A549 (cell line): ENCODE measurements at regions not wholly inside any gene's neighbourhood (a gene's known extent, or its start where the extent isn't known, plus 50 kb on each side); places are given as distances from the start of the nearest gene placed in this dataset.

Experiments
- CEBPB ChIP-seq, 2 experiments: fragments of >200 bp in 1 of 2; sonication (Bioruptor Twin) in 1 of 2; formaldehyde crosslinking in 1 of 2; IDR thresholded peaks; 2 replicates each; pipeline ENCODE4 v1.6.1; 2012 to 2016
- EP300 ChIP-seq, 2 experiments: fragments of >200 bp; sonication (Bioruptor Twin); formaldehyde crosslinking; IDR thresholded peaks; 2 replicates in 1 of 2; 3 replicates in 1 of 2; pipeline ENCODE4 v1.6.1; 2016 to 2017
- ESRRA ChIP-seq: fragments of 150-350 bp; IDR thresholded peaks from 2 replicates; pipeline ENCODE4 v1.6.1; 2014; ENCODE audit warnings: mild to moderate bottlenecking, low read length, borderline replicate concordance
- FOSL2 ChIP-seq, 2 experiments: fragments of 450-650 bp in 1 of 2; fragments of >200 bp in 1 of 2; sonication (Bioruptor Twin) in 1 of 2; formaldehyde crosslinking; IDR thresholded peaks; 2 replicates each; pipeline versions ENCODE4 v1.5.0 to v1.6.1; 2016 to 2020; ENCODE audit warnings: mild to moderate bottlenecking in 1 of 2, moderate library complexity in 1 of 2
- JUN ChIP-seq, 2 experiments: fragments of >200 bp; sonication (Bioruptor Twin); formaldehyde crosslinking; IDR thresholded peaks; 2 replicates in 1 of 2; 3 replicates in 1 of 2; pipeline ENCODE4 v1.6.1; 2016 to 2017
- MAZ ChIP-seq: fragments of 150-350 bp; IDR thresholded peaks from 2 replicates; pipeline ENCODE4 v1.6.1; 2014; ENCODE audit warnings: antibody characterized with exemption, low read depth, low read length, borderline replicate concordance
- MYC ChIP-seq: IDR thresholded peaks from 2 replicates; pipeline ENCODE4 v1.6.1; 2012; ENCODE audit warnings: mild to moderate bottlenecking, inconsistent platforms, low read length, improper control_type of control experiment, borderline replicate concordance
- NFE2L2 ChIP-seq: fragments of 150-350 bp; conservative IDR thresholded peaks from 2 replicates; pipeline ENCODE4 v1.6.1; 2014; ENCODE audit warnings: low read length
- POLR2A ChIP-seq: IDR thresholded peaks from 2 replicates; pipeline ENCODE4 v1.6.1; 2012; ENCODE audit warnings: mild to moderate bottlenecking, low read length
- SMC3 ChIP-seq: fragments of >200 bp; sonication (Bioruptor Twin); formaldehyde crosslinking; IDR thresholded peaks from 3 replicates; pipeline ENCODE4 v1.6.1; 2018; ENCODE audit warnings: inconsistent platforms
- TP53 ChIP-seq: fragments of 250-450 bp; sonication (Bioruptor Pico); IDR thresholded peaks from 2 replicates; pipeline ENCODE4 v1.5.0; 2021; ENCODE audit warnings: mild to moderate bottlenecking, moderate library complexity
- TF ChIP-seq, protein P1 (sequence below): fragments of 150-350 bp; IDR thresholded peaks from 2 replicates; pipeline ENCODE4 v1.6.1; 2014; ENCODE audit warnings: low read depth, mild to moderate bottlenecking, low read length
- TF ChIP-seq, protein P2 (sequence below): fragments of >200 bp; sonication (Bioruptor Twin); formaldehyde crosslinking; IDR thresholded peaks from 3 replicates; pipeline ENCODE4 v1.5.1; 2016
- TF ChIP-seq, protein P3 (sequence below): fragments of 200-600 bp; sonication (generic); IDR thresholded peaks from 2 replicates; pipeline ENCODE4 v1.6.1; 2016; ENCODE audit warnings: antibody characterized with exemption, mild to moderate bottlenecking, moderate library complexity

DNA sequence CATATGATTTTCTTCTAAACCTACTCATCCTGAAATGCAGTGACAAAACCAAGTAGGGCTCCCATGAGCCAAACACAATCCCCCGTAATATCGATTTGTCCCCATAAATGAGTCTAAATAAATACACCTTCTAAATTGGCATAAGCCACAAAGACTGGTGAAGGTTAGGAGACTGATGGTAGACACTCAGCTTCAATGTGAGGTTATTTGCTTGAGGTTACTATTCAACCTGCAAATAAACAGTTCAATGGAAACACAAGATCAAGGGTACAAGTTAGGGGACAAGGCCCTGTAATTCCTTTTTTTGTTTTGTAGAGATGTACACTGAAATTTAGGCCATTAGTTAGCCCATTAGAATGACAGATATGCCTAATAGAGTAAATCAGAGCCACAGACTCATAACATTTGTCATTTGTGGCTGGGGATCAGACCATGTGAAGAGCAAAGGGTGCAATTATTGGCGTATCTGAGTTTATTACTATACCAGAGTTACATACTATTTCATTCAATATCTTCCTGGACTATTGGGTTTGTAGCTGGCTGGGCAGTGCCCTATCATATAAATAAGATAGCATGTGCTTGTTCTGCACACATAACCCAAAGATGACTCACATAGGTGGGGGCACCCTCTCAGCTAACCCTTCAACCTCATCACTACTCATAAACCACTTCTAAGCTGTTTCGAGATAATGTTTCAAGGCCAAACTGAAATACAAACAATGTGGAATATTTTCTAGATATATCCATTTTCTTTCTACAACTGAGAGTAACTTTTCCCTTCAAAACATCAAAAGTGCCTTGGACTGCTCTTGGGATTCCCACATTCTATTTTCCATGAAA, 695.3 kb downstream of the KCNA4 start:
- TF ChIP-seq, protein P1, sequence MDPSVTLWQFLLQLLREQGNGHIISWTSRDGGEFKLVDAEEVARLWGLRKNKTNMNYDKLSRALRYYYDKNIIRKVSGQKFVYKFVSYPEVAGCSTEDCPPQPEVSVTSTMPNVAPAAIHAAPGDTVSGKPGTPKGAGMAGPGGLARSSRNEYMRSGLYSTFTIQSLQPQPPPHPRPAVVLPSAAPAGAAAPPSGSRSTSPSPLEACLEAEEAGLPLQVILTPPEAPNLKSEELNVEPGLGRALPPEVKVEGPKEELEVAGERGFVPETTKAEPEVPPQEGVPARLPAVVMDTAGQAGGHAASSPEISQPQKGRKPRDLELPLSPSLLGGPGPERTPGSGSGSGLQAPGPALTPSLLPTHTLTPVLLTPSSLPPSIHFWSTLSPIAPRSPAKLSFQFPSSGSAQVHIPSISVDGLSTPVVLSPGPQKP: no peak
- TF ChIP-seq, protein P2, sequence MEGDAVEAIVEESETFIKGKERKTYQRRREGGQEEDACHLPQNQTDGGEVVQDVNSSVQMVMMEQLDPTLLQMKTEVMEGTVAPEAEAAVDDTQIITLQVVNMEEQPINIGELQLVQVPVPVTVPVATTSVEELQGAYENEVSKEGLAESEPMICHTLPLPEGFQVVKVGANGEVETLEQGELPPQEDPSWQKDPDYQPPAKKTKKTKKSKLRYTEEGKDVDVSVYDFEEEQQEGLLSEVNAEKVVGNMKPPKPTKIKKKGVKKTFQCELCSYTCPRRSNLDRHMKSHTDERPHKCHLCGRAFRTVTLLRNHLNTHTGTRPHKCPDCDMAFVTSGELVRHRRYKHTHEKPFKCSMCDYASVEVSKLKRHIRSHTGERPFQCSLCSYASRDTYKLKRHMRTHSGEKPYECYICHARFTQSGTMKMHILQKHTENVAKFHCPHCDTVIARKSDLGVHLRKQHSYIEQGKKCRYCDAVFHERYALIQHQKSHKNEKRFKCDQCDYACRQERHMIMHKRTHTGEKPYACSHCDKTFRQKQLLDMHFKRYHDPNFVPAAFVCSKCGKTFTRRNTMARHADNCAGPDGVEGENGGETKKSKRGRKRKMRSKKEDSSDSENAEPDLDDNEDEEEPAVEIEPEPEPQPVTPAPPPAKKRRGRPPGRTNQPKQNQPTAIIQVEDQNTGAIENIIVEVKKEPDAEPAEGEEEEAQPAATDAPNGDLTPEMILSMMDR: no peak
- TF ChIP-seq NFE2L2: no peak
- TF ChIP-seq POLR2A: no peak
- TF ChIP-seq ESRRA: no peak
- TF ChIP-seq EP300 (IDR thresholded peaks at IDR 0.05): no peak
- TF ChIP-seq SMC3: no peak
- no peak for TF ChIP-seq CEBPB (IDR thresholded peaks at IDR 0.05)
- TF ChIP-seq JUN (IDR thresholded peaks at IDR 0.05): no peak
- TF ChIP-seq, protein P3, sequence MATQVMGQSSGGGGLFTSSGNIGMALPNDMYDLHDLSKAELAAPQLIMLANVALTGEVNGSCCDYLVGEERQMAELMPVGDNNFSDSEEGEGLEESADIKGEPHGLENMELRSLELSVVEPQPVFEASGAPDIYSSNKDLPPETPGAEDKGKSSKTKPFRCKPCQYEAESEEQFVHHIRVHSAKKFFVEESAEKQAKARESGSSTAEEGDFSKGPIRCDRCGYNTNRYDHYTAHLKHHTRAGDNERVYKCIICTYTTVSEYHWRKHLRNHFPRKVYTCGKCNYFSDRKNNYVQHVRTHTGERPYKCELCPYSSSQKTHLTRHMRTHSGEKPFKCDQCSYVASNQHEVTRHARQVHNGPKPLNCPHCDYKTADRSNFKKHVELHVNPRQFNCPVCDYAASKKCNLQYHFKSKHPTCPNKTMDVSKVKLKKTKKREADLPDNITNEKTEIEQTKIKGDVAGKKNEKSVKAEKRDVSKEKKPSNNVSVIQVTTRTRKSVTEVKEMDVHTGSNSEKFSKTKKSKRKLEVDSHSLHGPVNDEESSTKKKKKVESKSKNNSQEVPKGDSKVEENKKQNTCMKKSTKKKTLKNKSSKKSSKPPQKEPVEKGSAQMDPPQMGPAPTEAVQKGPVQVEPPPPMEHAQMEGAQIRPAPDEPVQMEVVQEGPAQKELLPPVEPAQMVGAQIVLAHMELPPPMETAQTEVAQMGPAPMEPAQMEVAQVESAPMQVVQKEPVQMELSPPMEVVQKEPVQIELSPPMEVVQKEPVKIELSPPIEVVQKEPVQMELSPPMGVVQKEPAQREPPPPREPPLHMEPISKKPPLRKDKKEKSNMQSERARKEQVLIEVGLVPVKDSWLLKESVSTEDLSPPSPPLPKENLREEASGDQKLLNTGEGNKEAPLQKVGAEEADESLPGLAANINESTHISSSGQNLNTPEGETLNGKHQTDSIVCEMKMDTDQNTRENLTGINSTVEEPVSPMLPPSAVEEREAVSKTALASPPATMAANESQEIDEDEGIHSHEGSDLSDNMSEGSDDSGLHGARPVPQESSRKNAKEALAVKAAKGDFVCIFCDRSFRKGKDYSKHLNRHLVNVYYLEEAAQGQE: no peak
- TF ChIP-seq TP53 (CRISPR knock-in tag): no peak
- TF ChIP-seq FOSL2 (IDR thresholded peaks at IDR 0.05): no peak
- TF ChIP-seq FOSL2 (CRISPR knock-in tag; IDR thresholded peaks at IDR 0.05): peak; percentile 47
- TF ChIP-seq MAZ: no peak
- no peak for TF ChIP-seq MYC
